ENCODE measurements at regions not wholly inside any gene's neighbourhood (a gene's known extent, or its start where the extent isn't known, plus 50 kb on each side); places are given as distances from the start of the nearest gene placed in this dataset.

DNA sequence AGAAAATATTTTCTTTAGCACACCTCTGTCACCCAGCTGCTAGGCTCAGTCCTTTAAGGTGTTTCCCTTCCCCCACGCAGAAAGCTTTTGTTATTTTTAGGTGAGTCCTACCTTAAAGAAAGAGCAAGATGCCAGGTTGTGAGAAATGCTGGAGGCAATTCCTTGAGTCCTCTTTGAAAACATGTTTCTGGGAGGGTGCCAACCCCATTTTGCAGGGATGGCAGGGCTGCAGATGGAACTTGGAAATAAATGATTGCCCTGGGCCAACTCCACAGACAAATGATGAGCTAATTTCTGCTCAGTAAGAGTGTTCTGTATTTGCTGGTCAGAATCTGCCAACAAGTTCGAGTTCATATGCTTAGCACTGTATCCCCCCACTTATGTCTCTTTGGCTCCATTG lies 119.2 kb upstream of the RAB3GAP2 start:
- H3F3A ChIP-seq (ENCODE audit: control insufficient read depth, insufficient read depth) = no peaks in the 10 kb centered on the region
- no peaks in the 10 kb centered on the region for H4K20me1 ChIP-seq (ENCODE audit: control insufficient read depth, insufficient read depth, low read depth, low read length)
- H3K4me1 ChIP-seq (ENCODE audit: control insufficient read depth, low read length) = no peaks in the 10 kb centered on the region
- no peak overlapping the region for H3K4me3 ChIP-seq (ENCODE audit: low read length)
- H3K36me3 ChIP-seq (ENCODE audit: control insufficient read depth, low read length) = no peaks in the 10 kb centered on the region
- H3K79me2 ChIP-seq (ENCODE audit: control insufficient read depth, low read length) = no peaks in the 10 kb centered on the region
- H3K27me3 ChIP-seq (ENCODE audit: control insufficient read depth, low read length) = no peaks in the 10 kb centered on the region
- no peak overlapping the region for H3K27ac ChIP-seq (ENCODE audit: low read depth, low read length)
- TF ChIP-seq EZH2phosphoT487 (IDR thresholded peaks at IDR 0.05; ENCODE audit: borderline replicate concordance, low read length) = no peak
- no peak overlapping the region for H3K4me2 ChIP-seq (ENCODE audit: low read length)
- no peaks in the 10 kb centered on the region for H3K9me3 ChIP-seq (ENCODE audit: control insufficient read depth, insufficient read depth, low read length)
- H3K9me2 ChIP-seq (replicated peaks; ENCODE audit: control insufficient read depth, low read length) = no peaks in the 10 kb centered on the region

DNA sequence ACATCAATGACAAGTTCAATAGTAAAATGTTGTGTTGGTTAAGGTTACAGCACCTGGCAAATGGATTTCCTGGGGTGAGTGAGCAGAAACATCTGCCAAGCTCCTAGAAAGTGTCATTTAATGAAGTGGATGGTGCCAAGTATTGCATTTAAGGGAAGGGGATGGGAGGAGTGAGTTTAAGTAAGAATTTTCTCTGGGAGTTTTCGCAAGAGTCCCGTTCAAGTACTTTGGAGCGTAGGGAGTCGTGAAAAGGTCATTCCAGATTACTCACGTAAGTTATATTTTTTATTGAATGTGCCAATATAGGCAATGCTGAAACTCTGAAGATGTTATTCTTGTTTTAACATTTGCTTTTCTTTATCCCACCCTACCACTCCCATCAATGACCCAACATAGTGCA lies 117.4 kb upstream of the RAB3GAP2 start:
- Histone ChIP-seq H3K27ac (ENCODE audit: low read depth, low read length) (no peak overlapping the region), H3K4me3 (ENCODE audit: low read length) (no peak overlapping the region), H3K4me1 (ENCODE audit: control insufficient read depth, low read length) (no peaks in the 10 kb centered on the region), H3F3A (ENCODE audit: control insufficient read depth, insufficient read depth) (no peaks in the 10 kb centered on the region), H4K20me1 (ENCODE audit: control insufficient read depth, insufficient read depth, low read depth, low read length) (no peaks in the 10 kb centered on the region), H3K27me3 (ENCODE audit: control insufficient read depth, low read length) (no peaks in the 10 kb centered on the region), H3K79me2 (ENCODE audit: control insufficient read depth, low read length) (no peaks in the 10 kb centered on the region), H3K4me2 (ENCODE audit: low read length) (no peak overlapping the region), H3K36me3 (ENCODE audit: control insufficient read depth, low read length) (no peaks in the 10 kb centered on the region), H3K9me3 (ENCODE audit: control insufficient read depth, insufficient read depth, low read length) (no peaks in the 10 kb centered on the region), H3K9me2 (replicated peaks; ENCODE audit: control insufficient read depth, low read length) (no peaks in the 10 kb centered on the region)
- TF ChIP-seq EZH2phosphoT487 (IDR thresholded peaks at IDR 0.05; ENCODE audit: borderline replicate concordance, low read length) = no peak
- TF ChIP-seq, protein P1, sequence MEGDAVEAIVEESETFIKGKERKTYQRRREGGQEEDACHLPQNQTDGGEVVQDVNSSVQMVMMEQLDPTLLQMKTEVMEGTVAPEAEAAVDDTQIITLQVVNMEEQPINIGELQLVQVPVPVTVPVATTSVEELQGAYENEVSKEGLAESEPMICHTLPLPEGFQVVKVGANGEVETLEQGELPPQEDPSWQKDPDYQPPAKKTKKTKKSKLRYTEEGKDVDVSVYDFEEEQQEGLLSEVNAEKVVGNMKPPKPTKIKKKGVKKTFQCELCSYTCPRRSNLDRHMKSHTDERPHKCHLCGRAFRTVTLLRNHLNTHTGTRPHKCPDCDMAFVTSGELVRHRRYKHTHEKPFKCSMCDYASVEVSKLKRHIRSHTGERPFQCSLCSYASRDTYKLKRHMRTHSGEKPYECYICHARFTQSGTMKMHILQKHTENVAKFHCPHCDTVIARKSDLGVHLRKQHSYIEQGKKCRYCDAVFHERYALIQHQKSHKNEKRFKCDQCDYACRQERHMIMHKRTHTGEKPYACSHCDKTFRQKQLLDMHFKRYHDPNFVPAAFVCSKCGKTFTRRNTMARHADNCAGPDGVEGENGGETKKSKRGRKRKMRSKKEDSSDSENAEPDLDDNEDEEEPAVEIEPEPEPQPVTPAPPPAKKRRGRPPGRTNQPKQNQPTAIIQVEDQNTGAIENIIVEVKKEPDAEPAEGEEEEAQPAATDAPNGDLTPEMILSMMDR (IDR thresholded peaks at IDR 0.05; ENCODE audit: low read depth, low read length, poor library complexity, severe bottlenecking) = no peak

DNA sequence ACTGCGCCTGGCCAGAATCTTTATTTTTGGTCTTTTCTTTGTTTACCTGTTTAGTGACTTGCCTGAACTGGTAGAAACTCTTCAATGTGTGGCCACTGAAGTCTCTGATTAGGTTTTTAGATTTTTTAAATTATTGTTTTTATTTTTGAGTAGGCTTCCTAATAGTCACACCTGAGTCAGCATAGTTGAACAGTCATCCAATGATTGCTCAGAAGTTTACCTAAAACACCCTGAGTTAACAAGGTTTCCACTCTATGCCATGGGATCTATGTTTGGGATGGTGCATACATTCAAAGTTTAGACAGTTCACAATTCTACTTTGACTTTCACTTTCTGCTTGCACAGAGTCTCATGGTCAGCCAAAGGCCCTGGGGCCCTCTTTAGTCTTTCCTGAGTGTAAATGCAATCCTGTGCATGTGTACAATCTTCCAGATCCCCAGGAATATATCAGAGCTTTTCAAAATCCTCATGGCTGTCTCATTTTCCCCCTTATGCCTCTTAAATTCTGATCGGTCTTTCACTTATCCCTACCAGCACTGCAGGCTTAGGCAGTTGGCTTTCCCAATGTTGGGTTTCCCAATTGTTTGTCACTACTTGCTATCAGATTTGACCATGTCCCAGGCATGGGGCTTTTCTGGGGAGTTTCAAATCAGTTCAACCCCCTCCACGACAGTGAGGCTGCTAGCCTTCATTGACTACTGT lies 114.4 kb upstream of the RAB3GAP2 start:
- no peak overlapping the region for H3K4me3 ChIP-seq (ENCODE audit: low read length)
- TF ChIP-seq EZH2phosphoT487 (IDR thresholded peaks at IDR 0.05; ENCODE audit: borderline replicate concordance, low read length) = no peak
- no peaks in the 10 kb centered on the region for H3K4me1 ChIP-seq (ENCODE audit: control insufficient read depth, low read length)
- no peaks in the 10 kb centered on the region for H3K79me2 ChIP-seq (ENCODE audit: control insufficient read depth, low read length)
- H3K4me2 ChIP-seq (ENCODE audit: low read length) = no peak overlapping the region
- no peaks in the 10 kb centered on the region for H3K9me2 ChIP-seq (replicated peaks; ENCODE audit: control insufficient read depth, low read length)
- no peaks in the 10 kb centered on the region for H3K9me3 ChIP-seq (ENCODE audit: control insufficient read depth, insufficient read depth, low read length)
- no peaks in the 10 kb centered on the region for H3K27me3 ChIP-seq (ENCODE audit: control insufficient read depth, low read length)
- H3F3A ChIP-seq (ENCODE audit: control insufficient read depth, insufficient read depth) = no peaks in the 10 kb centered on the region
- no peak overlapping the region for H3K27ac ChIP-seq (ENCODE audit: low read depth, low read length)
- H4K20me1 ChIP-seq (ENCODE audit: control insufficient read depth, insufficient read depth, low read depth, low read length) = no peaks in the 10 kb centered on the region
- no peaks in the 10 kb centered on the region for H3K36me3 ChIP-seq (ENCODE audit: control insufficient read depth, low read length)

DNA sequence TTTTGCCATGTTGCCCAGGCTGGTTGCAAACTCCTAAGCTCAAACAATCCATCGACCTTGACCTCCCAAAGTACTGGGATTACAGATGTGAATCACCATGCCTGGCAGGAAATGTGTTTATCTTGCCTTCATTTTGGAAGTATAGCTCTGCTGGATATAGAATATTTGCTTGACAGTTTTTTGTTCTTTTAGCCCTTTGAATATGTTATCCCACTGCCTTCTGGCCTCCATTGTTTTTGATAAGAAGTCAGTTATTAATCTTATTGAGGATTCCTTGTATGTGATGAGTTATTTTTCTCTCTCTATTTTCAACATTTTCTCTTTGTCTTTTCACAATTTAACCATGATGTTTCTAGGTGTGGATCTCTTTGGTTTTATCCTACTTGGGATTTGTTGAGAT lies 112.9 kb upstream of the RAB3GAP2 start:
- Histone ChIP-seq H3K4me1 (ENCODE audit: control insufficient read depth, low read length) (no peaks in the 10 kb centered on the region), H3K9me2 (replicated peaks; ENCODE audit: control insufficient read depth, low read length) (no peaks in the 10 kb centered on the region), H3K27ac (ENCODE audit: low read depth, low read length) (no peak overlapping the region), H3K4me2 (ENCODE audit: low read length) (no peak overlapping the region), H3F3A (ENCODE audit: control insufficient read depth, insufficient read depth) (no peaks in the 10 kb centered on the region), H3K9me3 (ENCODE audit: control insufficient read depth, insufficient read depth, low read length) (no peaks in the 10 kb centered on the region), H3K79me2 (ENCODE audit: control insufficient read depth, low read length) (no peaks in the 10 kb centered on the region), H3K4me3 (ENCODE audit: low read length) (no peak overlapping the region), H3K36me3 (ENCODE audit: control insufficient read depth, low read length) (no peaks in the 10 kb centered on the region), H3K27me3 (ENCODE audit: control insufficient read depth, low read length) (no peaks in the 10 kb centered on the region), H4K20me1 (ENCODE audit: control insufficient read depth, insufficient read depth, low read depth, low read length) (no peaks in the 10 kb centered on the region)
- TF ChIP-seq, protein P1 (IDR thresholded peaks at IDR 0.05; ENCODE audit: low read depth, low read length, poor library complexity, severe bottlenecking) = no peak
- TF ChIP-seq EZH2phosphoT487 (IDR thresholded peaks at IDR 0.05; ENCODE audit: borderline replicate concordance, low read length) = no peak

Measured in DOHH2 (cell line).